HG02938 (cell line): ENCODE measurements at regions not wholly inside any gene's neighbourhood (a gene's known extent, or its start where the extent isn't known, plus 50 kb on each side); places are given as distances from the start of the nearest gene placed in this dataset.

Experiments
- ATAC-seq: cut with Tn5 transposase; IDR thresholded peaks from one replicate; pipeline ENCODE4 v1.9.1; 2021; ENCODE audit warnings: mild to moderate bottlenecking, moderate library complexity; ENCODE audit not compliant: unreplicated experiment

DNA sequence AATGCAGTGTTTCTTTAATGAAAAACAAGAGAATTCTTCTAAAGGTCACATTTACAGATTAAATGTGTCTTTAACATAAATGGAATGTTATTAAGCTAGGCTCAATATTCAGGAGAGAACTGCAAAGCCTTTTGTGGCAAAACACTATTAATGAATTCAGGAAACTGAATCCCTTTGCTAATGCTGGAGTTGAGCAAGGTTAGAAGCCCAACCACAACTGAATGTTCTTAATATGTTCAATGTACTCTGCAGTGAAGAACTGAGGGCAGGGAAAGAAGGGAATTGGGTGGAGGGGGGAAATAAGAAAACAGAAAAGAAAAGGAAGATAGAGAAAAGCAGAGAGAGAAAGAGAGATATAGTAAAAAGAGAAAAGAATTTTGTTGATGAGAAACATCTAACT, 276.7 kb upstream of the TMEM161B start:
- ATAC-seq = no peak

DNA sequence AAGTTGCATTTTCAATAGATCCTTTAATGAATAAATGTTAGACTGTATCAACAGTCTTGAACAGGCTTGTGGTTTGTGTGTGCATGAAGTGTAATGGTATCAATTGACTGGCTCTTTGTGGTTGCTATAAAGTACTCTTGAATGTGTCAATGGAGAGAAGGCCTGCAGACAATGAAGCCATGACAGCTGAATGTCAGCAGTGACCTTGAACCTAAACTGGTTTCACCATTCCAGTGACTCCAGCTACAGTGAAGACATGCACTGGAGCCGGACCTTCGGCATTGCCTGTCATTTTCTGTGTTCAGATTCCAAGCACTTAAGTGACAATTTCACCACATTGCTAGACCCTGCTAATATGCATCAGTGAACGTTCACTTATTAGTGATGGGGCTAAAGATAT, 276.0 kb upstream of the TMEM161B start:
- no peak for ATAC-seq

DNA sequence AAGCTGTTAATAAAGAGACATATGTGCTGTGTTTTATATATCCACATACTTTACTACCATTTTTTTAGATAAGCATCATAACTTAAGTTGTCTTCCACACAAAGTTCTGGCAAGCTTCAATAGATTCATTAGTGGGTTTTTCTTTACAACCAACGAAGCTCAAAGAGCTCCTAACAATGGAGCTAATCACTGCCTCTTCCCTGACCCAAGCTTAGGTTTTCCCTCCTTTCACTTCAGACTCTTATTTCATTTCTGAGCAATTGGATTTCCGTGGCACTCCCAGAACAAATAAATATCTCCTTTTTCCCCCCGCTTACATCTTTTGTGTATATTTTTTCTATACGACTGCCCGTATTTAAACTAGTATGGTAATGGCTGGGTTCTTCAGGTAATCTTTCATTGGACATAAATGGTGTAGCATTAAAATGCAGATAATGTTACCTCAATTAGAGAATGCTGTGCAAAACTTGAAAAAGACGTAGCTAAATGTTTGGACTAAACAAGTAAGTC, 275.5 kb upstream of the TMEM161B start:
- no peak for ATAC-seq

GRCh38 chr5:88542786-88543185, 274.1 kb upstream of the TMEM161B start:
- ATAC-seq = no peak

- no peak for ATAC-seq
Observed at GRCh38 chr5:88540471-88541115, 271.9 kb upstream of the TMEM161B start.

DNA sequence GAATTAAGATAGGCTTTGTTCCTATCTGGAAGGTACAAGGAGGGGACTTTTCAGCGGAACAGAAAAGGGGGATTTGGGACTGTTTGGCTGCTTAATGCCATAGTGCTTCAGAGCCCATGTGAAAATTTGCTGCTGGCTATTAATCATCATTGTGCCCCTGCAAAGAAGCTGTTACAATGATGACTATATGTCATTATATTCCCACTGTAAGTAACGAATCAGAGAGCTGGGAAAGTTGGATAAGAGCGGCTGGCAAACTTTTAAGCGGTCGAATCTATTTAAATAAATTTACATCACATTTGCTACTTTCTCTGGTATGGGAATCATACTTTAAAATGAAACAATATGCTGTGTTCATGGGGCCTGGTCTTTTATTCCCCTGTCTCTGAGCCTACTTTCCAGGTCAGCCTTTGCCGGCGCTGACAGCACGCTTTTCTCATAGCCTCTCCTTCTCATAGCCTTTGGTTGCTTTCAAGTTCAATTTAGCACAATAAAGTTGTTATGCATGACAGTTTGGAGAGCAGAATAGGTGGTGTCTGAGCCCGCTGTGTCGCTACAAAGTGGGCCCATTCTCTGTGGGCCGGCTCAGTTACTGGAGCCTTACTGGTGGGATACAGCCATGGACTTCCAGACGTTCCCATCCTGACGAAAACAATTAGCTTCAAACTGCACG, 271.2 kb upstream of the TMEM161B start:
- ATAC-seq = no peak

DNA sequence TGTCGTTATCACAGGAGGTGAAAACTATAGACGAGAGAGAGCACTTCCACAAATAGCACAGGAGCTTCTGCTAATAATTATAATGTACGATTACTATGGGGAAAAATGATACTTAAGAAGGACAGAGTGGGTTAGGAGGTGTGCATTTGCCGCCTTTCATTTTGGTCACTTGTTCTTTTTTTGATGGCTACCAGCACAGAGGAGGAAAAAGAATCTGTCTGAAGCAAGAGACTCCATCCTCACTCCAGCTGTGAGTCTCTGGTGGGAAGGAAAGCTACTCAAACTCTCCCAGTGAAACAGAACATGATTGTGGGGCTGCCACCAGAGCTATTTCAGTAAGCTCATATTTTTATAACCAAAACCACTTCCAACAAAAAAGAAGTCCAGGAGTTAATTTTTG, 270.4 kb upstream of the TMEM161B start:
- ATAC-seq = no peak

DNA sequence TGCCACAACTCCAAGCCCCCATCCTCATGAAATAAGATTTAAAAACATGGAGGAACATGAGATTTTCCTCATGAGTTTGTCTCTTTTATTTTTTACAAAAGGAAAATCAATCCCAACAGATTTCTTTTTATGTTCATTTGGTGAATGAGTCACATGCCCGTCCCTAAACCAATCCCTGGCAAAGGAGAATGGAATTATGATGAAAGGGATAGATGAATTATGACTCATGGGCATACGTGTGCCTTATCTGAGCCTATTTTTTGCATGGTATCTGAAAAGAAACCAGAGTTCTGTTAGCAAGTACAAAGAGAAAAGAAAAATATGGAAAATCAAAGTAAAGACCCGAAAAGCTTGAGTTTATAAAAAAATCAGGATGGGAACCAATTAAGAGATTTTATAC, 267.5 kb upstream of the TMEM161B start:
- no peak for ATAC-seq

DNA sequence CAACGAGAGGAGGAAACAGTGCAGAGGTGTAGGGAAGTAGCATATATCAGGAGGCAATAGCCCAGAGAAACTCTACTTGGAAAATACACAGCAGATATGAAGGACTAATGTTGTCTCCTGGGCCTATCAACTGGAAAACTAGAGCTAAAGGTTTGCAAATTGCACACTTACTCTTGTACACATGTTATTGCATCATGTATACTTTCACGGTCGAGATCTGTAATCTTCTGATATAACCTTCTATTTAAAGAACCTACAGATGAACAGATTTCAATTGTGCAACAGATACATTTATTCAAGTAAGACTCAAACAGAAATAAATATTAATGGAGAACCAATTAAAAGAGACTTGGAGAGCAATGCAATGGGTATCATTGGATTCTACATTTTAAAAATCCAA, 256.3 kb upstream of the TMEM161B start:
- ATAC-seq = no peak

DNA sequence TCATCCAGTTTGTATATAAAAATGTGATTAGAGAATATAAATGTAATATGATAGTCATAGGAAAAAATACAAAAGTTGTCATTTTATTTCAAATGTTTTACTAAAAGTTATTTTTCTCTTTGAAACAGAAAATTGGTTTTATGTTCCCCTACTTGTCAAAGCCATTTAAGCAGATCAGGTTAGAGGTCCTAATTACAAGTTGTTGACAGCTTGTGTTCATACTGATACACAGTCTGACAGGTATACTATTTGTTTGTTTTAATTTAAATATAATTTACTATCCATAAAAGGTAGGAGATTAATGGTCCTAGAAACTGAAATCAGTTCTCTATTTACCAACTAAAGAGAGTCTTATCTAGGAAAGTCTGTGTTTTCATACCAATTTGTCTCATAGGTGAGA, 250.4 kb upstream of the TMEM161B start:
- ATAC-seq = no peak

- ATAC-seq = no peak
Observed at GRCh38 chr5:88518131-88519016, 249.7 kb upstream of the TMEM161B start.

GRCh38 chr5:88515881-88516819, 247.5 kb upstream of the TMEM161B start:
- ATAC-seq = no peak

DNA sequence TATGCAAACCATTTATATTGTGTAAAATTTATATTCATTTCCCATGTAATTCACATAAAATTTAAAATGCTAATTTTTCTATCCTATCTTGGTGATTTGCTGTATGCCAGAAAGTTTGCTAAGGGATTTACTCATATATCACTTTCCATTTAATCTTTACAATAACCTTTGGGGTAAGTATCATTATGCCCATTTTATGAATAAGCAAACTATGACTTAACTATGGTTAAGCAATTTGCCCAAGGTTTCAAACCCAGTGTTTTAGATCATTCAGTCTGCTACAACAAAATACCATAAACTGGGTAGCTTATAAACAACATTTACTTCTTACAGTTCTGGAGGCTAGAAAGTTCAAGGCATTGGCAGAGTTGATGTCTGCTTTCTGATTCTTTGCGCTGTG, 246.4 kb upstream of the TMEM161B start:
- ATAC-seq = no peak

DNA sequence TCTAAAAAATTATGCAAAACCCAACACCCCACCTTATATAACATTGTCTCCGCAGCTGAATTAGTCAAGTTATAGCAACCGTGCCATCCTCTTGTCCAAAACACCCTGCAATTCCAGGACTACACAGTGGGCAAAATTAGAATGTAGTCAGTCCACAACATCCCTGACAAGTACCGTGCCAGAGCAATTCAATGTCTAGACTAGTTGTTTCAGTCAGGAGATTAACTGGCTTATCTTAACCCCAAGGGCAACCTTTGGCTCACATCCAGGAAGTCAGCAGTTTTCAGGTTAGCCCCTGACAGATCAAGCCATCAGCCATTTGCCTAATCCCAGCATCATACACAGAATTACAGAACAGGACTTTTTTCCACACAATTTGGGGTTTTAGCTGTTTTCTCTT, 240.8 kb upstream of the TMEM161B start:
- ATAC-seq = no peak

- no peak for ATAC-seq
Observed at GRCh38 chr5:88507261-88507660, 238.6 kb upstream of the TMEM161B start.

GRCh38 chr5:88503406-88503805, 234.8 kb upstream of the TMEM161B start:
- ATAC-seq = no peak

GRCh38 chr5:88503041-88503345, 234.3 kb upstream of the TMEM161B start:
- ATAC-seq = no peak

DNA sequence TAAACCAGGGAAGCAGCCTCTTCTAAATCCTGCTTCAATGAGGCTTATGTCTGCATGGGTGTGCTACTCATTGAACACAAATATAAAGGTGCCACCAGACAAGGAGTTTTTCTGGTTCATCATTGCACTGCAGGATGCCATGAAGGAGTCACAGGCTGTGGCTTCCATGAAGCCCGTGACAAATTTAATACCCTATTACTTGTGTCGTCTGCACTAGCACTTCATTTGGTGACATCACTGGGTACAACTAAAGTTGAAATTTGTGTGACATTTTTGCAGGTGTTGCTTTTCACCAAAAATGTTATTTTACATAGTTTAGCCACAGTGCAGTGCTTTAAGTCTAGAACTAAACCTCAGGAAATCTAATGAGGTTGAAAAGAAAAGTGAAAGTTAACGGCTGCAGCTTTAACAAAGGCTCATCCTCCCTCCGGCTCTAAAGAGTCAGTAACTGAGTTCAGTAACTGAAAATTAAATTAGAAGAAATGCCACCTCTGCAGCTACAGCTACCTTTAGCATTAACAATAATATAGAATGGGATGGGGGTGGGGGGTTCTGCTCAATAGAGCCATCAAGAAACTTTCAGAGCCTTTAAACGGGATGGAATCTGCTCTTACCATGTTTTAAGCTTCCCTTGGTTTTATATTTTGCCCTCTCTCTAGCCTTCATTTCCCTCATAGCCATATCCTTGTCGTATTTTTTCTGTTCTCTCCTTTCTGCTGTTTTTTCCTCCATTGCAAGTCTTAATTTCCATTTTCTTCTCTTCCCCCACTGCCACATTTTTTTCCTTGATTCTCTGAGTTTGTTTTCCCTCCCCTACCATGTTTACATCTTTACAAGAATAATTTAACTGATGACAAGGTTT, 233.8 kb upstream of the TMEM161B start:
- ATAC-seq = peak; percentile 81

DNA sequence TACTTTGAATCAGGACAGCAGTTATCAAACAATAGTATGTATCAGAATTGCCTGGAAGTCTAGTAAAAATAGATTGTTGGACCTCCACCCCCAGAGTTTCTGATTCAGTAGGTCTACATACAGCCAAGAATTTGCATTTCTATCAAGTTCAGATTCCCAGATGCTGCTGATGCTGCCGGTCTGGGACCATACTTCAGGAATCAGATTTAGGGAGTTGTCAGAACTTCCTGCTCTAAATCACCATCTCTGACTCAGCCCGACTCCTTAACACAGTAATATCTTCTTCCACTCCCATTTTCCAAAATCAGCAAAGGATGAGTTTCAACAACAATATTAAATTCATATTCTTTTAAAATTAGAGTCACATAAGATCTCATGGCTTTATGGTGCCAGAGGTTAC, 227.2 kb upstream of the TMEM161B start:
- no peak for ATAC-seq

GRCh38 chr5:88490874-88491273, 222.2 kb upstream of the TMEM161B start:
- no peak for ATAC-seq
